Gastroesophageal sphincter (tissue), 4 donors: ENCODE measurements at regions not wholly inside any gene's neighbourhood (a gene's known extent, or its start where the extent isn't known, plus 50 kb on each side); places are given as distances from the start of the nearest gene placed in this dataset.

Experiments used
- ATAC-seq: fragments of 150-250 bp; one replicate; pipeline ENCODE4 v1.9.1; 2016; ENCODE audit warnings: mild to moderate bottlenecking, moderate library complexity
- H3K27ac ChIP-seq, 4 donors: fragments of 200-600 bp; sonication (generic) in 3 of 4; 1 replicate in 3 of 4; 2 replicates in 1 of 4; pipeline ENCODE4 v1.5.1; 2016 to 2019
- H3K27me3 ChIP-seq: fragments of 200-600 bp; sonication (generic); one replicate; pipeline ENCODE4 v1.5.1; 2019
- H3K36me3 ChIP-seq, 2 donors: fragments of 200-600 bp; sonication (generic); one replicate each; pipeline ENCODE4 v1.5.1; 2019; ENCODE audit warnings: control low read depth in 1 of 2
- H3K4me1 ChIP-seq, 3 donors: fragments of 200-600 bp; sonication (generic); 1 replicate in 2 of 3; 2 replicates in 1 of 3; pipeline ENCODE4 v1.5.1; 2016 to 2019; ENCODE audit warnings: control low read depth in 2 of 3
- H3K4me3 ChIP-seq, 2 donors: fragments of 200-600 bp; sonication (generic); one replicate each; pipeline ENCODE4 v1.5.1; 2019; ENCODE audit warnings: mild to moderate bottlenecking in 1 of 2, moderate library complexity in 1 of 2
- H3K9me3 ChIP-seq, 3 donors: fragments of 200-600 bp; sonication (generic); one replicate each; pipeline ENCODE4 v1.5.1; 2017 to 2019; ENCODE audit warnings: control low read depth in 2 of 3
- CTCF ChIP-seq, 4 experiments: fragments of 200-600 bp in 2 of 4; fragments of 450-650 bp in 2 of 4; sonication (generic) in 1 of 4; IDR thresholded peaks; one replicate each; pipeline ENCODE4 v1.5.1; 2017 to 2019; ENCODE audit warnings: antibody characterized with exemption in 4 of 4, mild to moderate bottlenecking in 2 of 4, moderate library complexity in 2 of 4
- EP300 ChIP-seq: sonication (generic); formaldehyde crosslinking; IDR thresholded peaks from one replicate; pipeline ENCODE4 v1.6.1; 2017; ENCODE audit warnings: antibody characterized with exemption, mild to moderate bottlenecking
- POLR2A ChIP-seq, 2 donors: fragments of 450-650 bp; IDR thresholded peaks; one replicate each; pipeline ENCODE4 v1.6.1; 2017; ENCODE audit warnings: antibody characterized with exemption in 2 of 2, mild to moderate bottlenecking in 2 of 2, moderate library complexity in 1 of 2
- POLR2AphosphoS5 ChIP-seq: sonication (generic); formaldehyde crosslinking; IDR thresholded peaks from one replicate; pipeline ENCODE4 v1.6.1; 2017; ENCODE audit warnings: antibody characterized with exemption
- WGBS, 2 donors: methylation state at CpG; one replicate each; pipeline ENCODE4 v1.1.5; 2018; ENCODE audit warnings: low coverage in 1 of 2; 5-methylcytosine and 5-hydroxymethylcytosine counted together

GRCh38 chr3:6249679-6250078 is 611.2 kb upstream of the GRM7 start:
- Histone ChIP-seq H3K36me3 (no peaks in the 10 kb centered on the region), H3K27ac (no peak overlapping the region), H3K4me3 (no peak overlapping the region), H3K27me3 (no peaks in the 10 kb centered on the region), H3K9me3 (no peaks in the 10 kb centered on the region), H3K4me1 (no peaks in the 10 kb centered on the region)
- 86 to 90% methylated on average over 3 of the region's 3 CpGs for WGBS, 2 donors
- TF ChIP-seq CTCF (IDR thresholded peaks at IDR 0.05) (no peak), POLR2A (IDR thresholded peaks at IDR 0.05) (no peak), EP300 (no peak), POLR2AphosphoS5 (no peak)
- no peak for ATAC-seq

GRCh38 chr3:6250167-6250566 is 610.7 kb upstream of the GRM7 start:
- Histone ChIP-seq H3K9me3 (no peaks in the 10 kb centered on the region), H3K27ac (no peak overlapping the region), H3K27me3 (no peaks in the 10 kb centered on the region), H3K36me3 (no peaks in the 10 kb centered on the region), H3K4me3 (no peak overlapping the region), H3K4me1 (no peaks in the 10 kb centered on the region)
- no peak for ATAC-seq
- TF ChIP-seq EP300 (no peak), POLR2A (IDR thresholded peaks at IDR 0.05) (no peak), POLR2AphosphoS5 (no peak), CTCF (IDR thresholded peaks at IDR 0.05) (no peak)

GRCh38 chr3:6251612-6252400 is 609.1 kb upstream of the GRM7 start:
- Histone ChIP-seq H3K36me3 (no peaks in the 10 kb centered on the region), H3K9me3 (no peaks in the 10 kb centered on the region), H3K4me1 (no peaks in the 10 kb centered on the region), H3K4me3 (no peak overlapping the region), H3K27ac (no peak overlapping the region), H3K27me3 (no peaks in the 10 kb centered on the region)
- 85 to 89% methylated on average over 2 of the region's 2 CpGs for WGBS, 2 donors
- ATAC-seq = no peak
- TF ChIP-seq CTCF (IDR thresholded peaks at IDR 0.05) (no peak), POLR2AphosphoS5 (no peak), EP300 (no peak), POLR2A (IDR thresholded peaks at IDR 0.05) (no peak)

- TF ChIP-seq CTCF (IDR thresholded peaks at IDR 0.05) = no peak
- no peak for TF ChIP-seq POLR2A (IDR thresholded peaks at IDR 0.05)
- no peak for TF ChIP-seq EP300
- TF ChIP-seq POLR2AphosphoS5 = no peak
- Histone ChIP-seq H3K27me3 (no peaks in the 10 kb centered on the region), H3K36me3 (no peaks in the 10 kb centered on the region), H3K27ac (no peak overlapping the region), H3K4me1 (no peaks in the 10 kb centered on the region), H3K9me3 (no peaks in the 10 kb centered on the region), H3K4me3 (no peak overlapping the region)
- no peak for ATAC-seq
- WGBS, 2 donors = 90 to 100% methylated on average over 1 of the region's 1 CpG
Measured at GRCh38 chr3:6254490-6254889, 606.4 kb upstream of the GRM7 start.

- WGBS, 2 donors = 83 to 94% methylated on average over 3 to 6 of the region's 6 CpGs
- no peak for ATAC-seq
- H3K27ac ChIP-seq = no peak overlapping the region
Measured at GRCh38 chr3:6255229-6255628, 605.7 kb upstream of the GRM7 start.

More at GRCh38 chr3:6255229-6255628, 605.7 kb upstream of the GRM7 start:
- Histone ChIP-seq H3K4me3 (no peak overlapping the region), H3K4me1 (no peaks in the 10 kb centered on the region), H3K36me3 (no peaks in the 10 kb centered on the region), H3K9me3 (no peaks in the 10 kb centered on the region), H3K27me3 (no peaks in the 10 kb centered on the region)
- TF ChIP-seq POLR2A (IDR thresholded peaks at IDR 0.05) (no peak), CTCF (IDR thresholded peaks at IDR 0.05) (no peak), POLR2AphosphoS5 (no peak), EP300 (no peak)
